Kidney (tissue), 13 donors: ENCODE measurements at regions not wholly inside any gene's neighbourhood (a gene's known extent, or its start where the extent isn't known, plus 50 kb on each side); places are given as distances from the start of the nearest gene placed in this dataset.
"Not testable (repeated sequence)": the region's sequence is repeated elsewhere in the genome, so short reads cannot be mapped to it uniquely, and the experiment has no call there.

Experiments
- DNase-seq, 5 donors: peaks; one replicate each; pipeline ENCODE4 v3.0.0-alpha.2; 2013 to 2020
- FAIRE-seq: peaks from 2 replicates; lab custom pipeline; 2012; peaks lifted over from hg19 to GRCh38; lab: Jason Lieb, UNC
- H3K27ac ChIP-seq, 2 donors: one replicate each; pipeline ENCODE4 v1.7.0; 2013; ENCODE audit warnings: low read depth in 2 of 2, low read length in 2 of 2, inconsistent platforms in 1 of 2
- H3K27me3 ChIP-seq: one replicate; pipeline ENCODE4 v1.7.1; 2013; ENCODE audit warnings: low read length, inconsistent platforms; ENCODE audit not compliant: control insufficient read depth, insufficient read depth
- H3K36me3 ChIP-seq, 3 donors: one replicate each; pipeline versions ENCODE4 v1.7.0 to v1.7.1; 2013; ENCODE audit warnings: low read length in 3 of 3, control low read depth in 1 of 3, inconsistent platforms in 1 of 3; ENCODE audit not compliant: insufficient read depth in 3 of 3, control insufficient read depth in 2 of 3
- H3K4me1 ChIP-seq, 3 donors: one replicate each; pipeline versions ENCODE4 v1.7.0 to v1.7.1; 2013; ENCODE audit warnings: low read length in 3 of 3, inconsistent platforms in 1 of 3, low read depth in 1 of 3; ENCODE audit not compliant: control insufficient read depth in 2 of 3, insufficient read depth in 2 of 3
- H3K4me3 ChIP-seq, 3 donors: one replicate each; pipeline versions ENCODE4 v1.7.0 to v1.8.1; 2013; ENCODE audit warnings: low read length in 3 of 3, control low read depth in 1 of 3, inconsistent platforms in 1 of 3
- H3K9ac ChIP-seq, 3 donors: one replicate each; pipeline versions ENCODE4 v1.7.0 to v1.7.1; 2013; ENCODE audit warnings: low read length in 3 of 3, control low read depth in 1 of 3, inconsistent platforms in 1 of 3
- H3K9me3 ChIP-seq, 3 donors: one replicate each; pipeline versions ENCODE4 v1.7.0 to v1.7.1; 2013; ENCODE audit warnings: low read length in 3 of 3, control low read depth in 1 of 3, inconsistent platforms in 1 of 3; ENCODE audit not compliant: control insufficient read depth in 2 of 3, insufficient read depth in 1 of 3
- CTCF ChIP-seq: IDR thresholded peaks from 3 replicates; pipeline ENCODE4 v1.5.1; 2012; ENCODE audit warnings: mild to moderate bottlenecking, moderate library complexity, borderline replicate concordance; ENCODE audit not compliant: insufficient read depth; ENCODE audit errors: extremely low read depth
- intact Hi-C: fragments of 100-400 bp; cut with DNase I; formaldehyde crosslinking; loops from one replicate; pipeline ENCODE4 v1.11.1; 2022
- donor health status: control.
- donor health status: control.
- donor health status: control.
- donor health status: control.
- donor health status: control.
- donor health status: DM: yes; HTN: yes; CAD: no.
- donor health status: Normal renal cell carcinoma (clear cell type).

GRCh38 chr5:136545031-136545430, 179.7 kb upstream of the TRPC7 start:
- FAIRE-seq, H3K4me3 ChIP-seq, intact Hi-C loops: not testable (repeated sequence)

GRCh38 chr5:136538534-136538933, 173.2 kb upstream of the TRPC7 start:
- Histone ChIP-seq H3K4me3 (no peak overlapping the region), H3K27ac (no peak overlapping the region), H3K4me1 (no peaks in the 10 kb centered on the region), H3K9me3 (no peaks in the 10 kb centered on the region), H3K9ac (no peak overlapping the region), H3K36me3 (no peaks in the 10 kb centered on the region), H3K27me3 (no peaks in the 10 kb centered on the region)
- no peak for TF ChIP-seq CTCF
- intact Hi-C loops, result no loop called here
- FAIRE-seq (no peak), DNase-seq (no peak)

More at GRCh38 chr5:136545031-136545430, 179.7 kb upstream of the TRPC7 start:
- not testable (repeated sequence) for H3K9me3 ChIP-seq, DNase-seq, H3K36me3 ChIP-seq, H3K4me1 ChIP-seq, H3K9ac ChIP-seq, H3K27me3 ChIP-seq, H3K27ac ChIP-seq

GRCh38 chr5:136529081-136529480, 163.7 kb upstream of the TRPC7 start:
- Histone ChIP-seq H3K4me1 (no peaks in the 10 kb centered on the region), H3K9me3 (no peaks in the 10 kb centered on the region), H3K9ac (no peak overlapping the region), H3K27me3 (no peaks in the 10 kb centered on the region), H3K27ac (no peak overlapping the region), H3K36me3 (no peaks in the 10 kb centered on the region), H3K4me3 (no peak overlapping the region)
- intact Hi-C loops, result no loop called here
- TF ChIP-seq CTCF, result no peak
- FAIRE-seq (no peak), DNase-seq (no peak)

GRCh38 chr5:136528481-136529030, 163.2 kb upstream of the TRPC7 start:
- Histone ChIP-seq H3K27ac (no peak overlapping the region), H3K9me3 (no peaks in the 10 kb centered on the region), H3K36me3 (no peaks in the 10 kb centered on the region), H3K27me3 (no peaks in the 10 kb centered on the region), H3K4me3 (no peak overlapping the region), H3K4me1 (no peaks in the 10 kb centered on the region), H3K9ac (no peak overlapping the region)
- DNase-seq (no peak), FAIRE-seq (no peak)
- intact Hi-C loops, result no loop called here
- TF ChIP-seq CTCF, result no peak
